Liver (tissue), 8 donors: ENCODE measurements at regions not wholly inside any gene's neighbourhood (a gene's known extent, or its start where the extent isn't known, plus 50 kb on each side); places are given as distances from the start of the nearest gene placed in this dataset.

Experiments
- DNase-seq: peaks from one replicate; pipeline ENCODE4 v3.0.0-alpha.2; 2017; ENCODE audit warnings: low spot score
- H3K27ac ChIP-seq, 2 donors: one replicate each; pipeline ENCODE4 v1.7.0; 2013; ENCODE audit warnings: inconsistent platforms in 2 of 2, low read length in 2 of 2, control low read depth in 1 of 2, low read depth in 1 of 2, mild to moderate bottlenecking in 1 of 2
- H3K27me3 ChIP-seq, 4 donors: one replicate each; pipeline versions ENCODE4 v1.6.1 to v1.7.0; 2013; ENCODE audit warnings: low read length in 3 of 4, inconsistent platforms in 1 of 4, mild to moderate bottlenecking in 1 of 4, moderate library complexity in 1 of 4; ENCODE audit not compliant: control insufficient read depth in 4 of 4, insufficient read depth in 4 of 4
- H3K36me3 ChIP-seq, 4 donors: one replicate each; pipeline versions ENCODE4 v1.6.1 to v1.7.0; 2013; ENCODE audit warnings: low read length in 3 of 4, mild to moderate bottlenecking in 3 of 4, low read depth in 1 of 4, moderate library complexity in 1 of 4; ENCODE audit not compliant: control insufficient read depth in 4 of 4, insufficient read depth in 3 of 4
- H3K4me1 ChIP-seq, 4 donors: one replicate each; pipeline versions ENCODE4 v1.6.1 to v1.7.0; 2013; ENCODE audit warnings: low read length in 3 of 4, mild to moderate bottlenecking in 3 of 4, moderate library complexity in 1 of 4; ENCODE audit not compliant: control insufficient read depth in 4 of 4, insufficient read depth in 4 of 4
- H3K4me3 ChIP-seq, 3 donors: one replicate each; pipeline versions ENCODE4 v1.6.1 to v1.7.0; 2013; ENCODE audit warnings: low read length in 3 of 3, control low read depth in 1 of 3, low read depth in 1 of 3, mild to moderate bottlenecking in 1 of 3
- H3K9ac ChIP-seq, 2 donors: one replicate each; pipeline ENCODE4 v1.7.0; 2013; ENCODE audit warnings: low read length in 2 of 2, mild to moderate bottlenecking in 2 of 2, moderate library complexity in 2 of 2, control low read depth in 1 of 2, low read depth in 1 of 2
- H3K9me3 ChIP-seq, 4 donors: one replicate each; pipeline versions ENCODE4 v1.6.1 to v1.7.0; 2013; ENCODE audit warnings: low read length in 3 of 4; ENCODE audit not compliant: control insufficient read depth in 4 of 4
- ATF3 ChIP-seq: IDR thresholded peaks from 2 replicates; pipeline ENCODE4 v1.6.1; 2016; ENCODE audit warnings: antibody characterized with exemption
- CTCF ChIP-seq: fragments of 150-350 bp; IDR thresholded peaks from 2 replicates; pipeline ENCODE4 v1.5.1; 2017; ENCODE audit warnings: improper control_type of control experiment, low read depth, low read length; ENCODE audit not compliant: missing input control
- EGR1 ChIP-seq, 2 donors: IDR thresholded peaks; 2 replicates each; pipeline ENCODE4 v1.6.1; 2016 to 2018; ENCODE audit warnings: antibody characterized with exemption in 2 of 2, low read depth in 2 of 2
- FOXA1 ChIP-seq: IDR thresholded peaks from 2 replicates; pipeline ENCODE4 v1.6.1; 2016; ENCODE audit warnings: antibody characterized with exemption
- HNF4A ChIP-seq, 2 donors: conservative IDR thresholded peaks; 2 replicates each; pipeline ENCODE4 v1.6.1; 2016; ENCODE audit warnings: antibody characterized with exemption in 2 of 2, mild to moderate bottlenecking in 2 of 2
- HNF4G ChIP-seq: IDR thresholded peaks from 2 replicates; pipeline ENCODE4 v1.6.1; 2016; ENCODE audit warnings: antibody characterized with exemption
- JUND ChIP-seq, 2 donors: IDR thresholded peaks; 2 replicates each; pipeline ENCODE4 v1.6.1; 2016; ENCODE audit warnings: antibody characterized with exemption in 2 of 2
- MAX ChIP-seq: IDR thresholded peaks from 2 replicates; pipeline ENCODE4 v1.6.1; 2016; ENCODE audit warnings: antibody characterized with exemption
- RAD21 ChIP-seq, 2 donors: IDR thresholded peaks; 2 replicates each; pipeline ENCODE4 v1.6.1; 2016; ENCODE audit warnings: antibody characterized with exemption in 2 of 2, mild to moderate bottlenecking in 2 of 2
- RXRA ChIP-seq, 2 donors: IDR thresholded peaks; 2 replicates each; pipeline ENCODE4 v1.6.1; 2017 to 2018; ENCODE audit warnings: antibody characterized with exemption in 2 of 2, mild to moderate bottlenecking in 1 of 2
- SP1 ChIP-seq: IDR thresholded peaks from 2 replicates; pipeline ENCODE4 v1.6.1; 2018; ENCODE audit warnings: antibody characterized with exemption, mild to moderate bottlenecking
- YY1 ChIP-seq: IDR thresholded peaks from 2 replicates; pipeline ENCODE4 v1.6.1; 2016; ENCODE audit warnings: antibody characterized with exemption, mild to moderate bottlenecking
- WGBS: extraction: QIAGEN DNeasy Blood & Tissue Kit; methylation state at CpG from one replicate; pipeline ENCODE4 v1.1.7; 2013; 5-methylcytosine and 5-hydroxymethylcytosine counted together
- donor health status: healthy.
- donor health status: healthy.
- donor health status: healthy.
- donor health status: healthy.
- donor health status: healthy.

GRCh38 chr16:50944033-50944432, 202.1 kb downstream of the CYLD start:
- 89% methylated on average over 7 of the region's 7 CpGs for WGBS
- no peak for DNase-seq

GRCh38 chr16:50942143-50942542, 200.3 kb downstream of the CYLD start:
- 87% methylated on average over 3 of the region's 3 CpGs for WGBS
- Histone ChIP-seq H3K9me3 (no peaks in the 10 kb centered on the region), H3K27ac (no peak overlapping the region), H3K4me1 (no peaks in the 10 kb centered on the region), H3K4me3 (no peak overlapping the region), H3K36me3 (no peaks in the 10 kb centered on the region), H3K27me3 (no peaks in the 10 kb centered on the region), H3K9ac (no peak overlapping the region)
- DNase-seq = no peak
- TF ChIP-seq RXRA (IDR thresholded peaks at IDR 0.05) (no peak), HNF4G (no peak), SP1 (no peak), JUND (IDR thresholded peaks at IDR 0.05) (no peak), ATF3 (no peak)

More at GRCh38 chr16:50944033-50944432, 202.1 kb downstream of the CYLD start:
- Histone ChIP-seq H3K36me3 (no peaks in the 10 kb centered on the region), H3K27ac (no peak overlapping the region), H3K9ac (no peak overlapping the region), H3K9me3 (no peaks in the 10 kb centered on the region), H3K4me3 (no peak overlapping the region), H3K4me1 (no peaks in the 10 kb centered on the region), H3K27me3 (no peaks in the 10 kb centered on the region)
- TF ChIP-seq HNF4G (no peak), YY1 (no peak)

- no peak for DNase-seq
These were observed 199.8 kb downstream of the CYLD start for GRCh38 chr16:50941681-50942080.

More at GRCh38 chr16:50941681-50942080, 199.8 kb downstream of the CYLD start:
- no peaks in the 10 kb centered on the region for H3K4me1 ChIP-seq
- no peaks in the 10 kb centered on the region for H3K27me3 ChIP-seq
- no peaks in the 10 kb centered on the region for H3K9me3 ChIP-seq
- 88% methylated on average over 6 of the region's 6 CpGs for WGBS
- H3K4me3 ChIP-seq = no peak overlapping the region
- TF ChIP-seq MAX (no peak), SP1 (no peak), EGR1 (IDR thresholded peaks at IDR 0.05; ENCODE audit: low read depth in 2 of 2) (no peak), RXRA (IDR thresholded peaks at IDR 0.05) (no peak), ATF3 (no peak), JUND (IDR thresholded peaks at IDR 0.05) (no peak), CTCF (no peak), HNF4A (conservative IDR thresholded peaks at IDR 0.05) (no peak), FOXA1 (no peak), YY1 (no peak), RAD21 (IDR thresholded peaks at IDR 0.05) (no peak)
- H3K9ac ChIP-seq = no peak overlapping the region
- H3K27ac ChIP-seq = no peak overlapping the region
- H3K36me3 ChIP-seq = no peaks in the 10 kb centered on the region
